HCT116 (cell line): ENCODE measurements at regions not wholly inside any gene's neighbourhood (a gene's known extent, or its start where the extent isn't known, plus 50 kb on each side); places are given as distances from the start of the nearest gene placed in this dataset.

Source experiments
- ATAC-seq: fragments of 200-7000 bp; cut with Tn5 transposase; 2 replicates; pipeline ENCODE4 v1.9.1; 2020; ENCODE audit warnings: mild to moderate bottlenecking, moderate library complexity
- BruUV-seq: library from RNA; stranded (reverse); fragments of 400-500 nt; replicated peaks from 2 replicates; lab custom pipeline; 2021; lab: Mats Ljungman, UMichigan
- CTCF ChIA-PET: fragments of 300-600 bp; sonication (Branson Sonifier 250); formaldehyde crosslinking; loops from one replicate; lab custom pipeline; 2021; ENCODE audit warnings: antibody characterized with exemption; lab: Charles Lee
- POLR2A ChIA-PET: fragments of 300-600, 350-600 bp; sonication (Branson Sonifier 250); formaldehyde crosslinking; loops from one replicate; lab custom pipeline; 2021; ENCODE audit warnings: antibody characterized with exemption; lab: Charles Lee
- RAD21 ChIA-PET, 2 experiments: fragments of 300-600 bp; sonication (Branson Sonifier 250); formaldehyde crosslinking; loops; one replicate each; lab custom pipeline; 2023; ENCODE audit warnings: low total read pairs in 2 of 2; ENCODE audit not compliant: uncharacterized antibody in 2 of 2, unreplicated experiment in 2 of 2, low non-redundant PET in 1 of 2; lab: Charles Lee
- DNase-seq: peaks from one replicate; pipeline ENCODE4 v3.0.0-alpha.2; 2010; ENCODE audit warnings: low read depth, low spot score
- H2AFZ ChIP-seq: fragments of 200-600 bp; shearing (Covaris generic), sonication (generic); 2 replicates; pipeline ENCODE4 v1.6.1; 2017; ENCODE audit warnings: low read depth, mixed run types, mixed read lengths, antibody characterized with exemption, low read length; ENCODE audit not compliant: poor library complexity, severe bottlenecking
- H3K27ac ChIP-seq: 2 replicates; pipeline ENCODE4 v1.5.1; 2012; ENCODE audit warnings: low read depth, low read length
- H3K27me3 ChIP-seq: fragments of 200-600 bp; sonication (generic); 2 replicates; pipeline ENCODE4 v1.6.1; 2016; ENCODE audit warnings: mixed run types, low read length, mixed read lengths; ENCODE audit not compliant: insufficient read depth
- H3K36me3 ChIP-seq, 2 experiments: fragments of 200-500 bp in 1 of 2; fragments of 200-600 bp in 1 of 2; sonication (Bioruptor generic) in 1 of 2; sonication (generic) in 1 of 2; 2 replicates each; pipeline versions ENCODE4 v1.5.1 to v1.6.1; 2014 to 2016; ENCODE audit warnings: low read length in 2 of 2, inconsistent platforms in 1 of 2, mixed read lengths in 1 of 2, mixed run types in 1 of 2; ENCODE audit not compliant: insufficient read depth in 2 of 2, control insufficient read depth in 1 of 2
- H3K4me1 ChIP-seq, 2 experiments: fragments of 200-600 bp in 1 of 2; sonication (generic) in 1 of 2; 2 replicates each; pipeline versions ENCODE4 v1.5.1 to v1.6.1; 2012 to 2017; ENCODE audit warnings: low read length in 2 of 2, inconsistent platforms in 1 of 2, mild to moderate bottlenecking in 1 of 2, mixed read lengths in 1 of 2, mixed run types in 1 of 2, moderate library complexity in 1 of 2; ENCODE audit not compliant: insufficient read depth in 2 of 2, control insufficient read depth in 1 of 2
- H3K4me2 ChIP-seq: fragments of 200-600 bp; sonication (generic); 2 replicates; pipeline ENCODE4 v1.6.1; 2017; ENCODE audit warnings: mixed run types, low read length, mixed read lengths
- H3K4me3 ChIP-seq, 2 experiments: fragments of 200-600 bp in 1 of 2; sonication (generic) in 1 of 2; replicated peaks in 1 of 2; 2 replicates each; pipeline ENCODE4 v1.5.1; 2011 to 2016; ENCODE audit warnings: low read length in 2 of 2, control low read depth in 1 of 2, low read depth in 1 of 2, mild to moderate bottlenecking in 1 of 2, mixed read lengths in 1 of 2, mixed run types in 1 of 2
- H3K79me2 ChIP-seq: fragments of 200-600 bp; sonication (generic); 2 replicates; pipeline ENCODE4 v1.6.1; 2017; ENCODE audit warnings: mild to moderate bottlenecking, mixed run types, low read length, moderate library complexity, mixed read lengths; ENCODE audit not compliant: insufficient read depth
- H3K9ac ChIP-seq: fragments of 200-600 bp; sonication (generic); 2 replicates; pipeline ENCODE4 v1.6.1; 2016; ENCODE audit warnings: low read length, mixed read lengths
- H3K9me2 ChIP-seq: fragments of 200-600 bp; sonication (generic), shearing (Covaris generic); 2 replicates; pipeline ENCODE4 v1.6.1; 2017; ENCODE audit warnings: mixed run types, mild to moderate bottlenecking, moderate library complexity; ENCODE audit not compliant: insufficient read depth
- H3K9me3 ChIP-seq, 2 experiments: fragments of 200-500 bp in 1 of 2; fragments of 200-600 bp in 1 of 2; sonication (Bioruptor generic) in 1 of 2; sonication (generic) in 1 of 2; 2 replicates each; pipeline ENCODE4 v1.6.1; 2014 to 2017; ENCODE audit warnings: low read length in 2 of 2, mixed read lengths in 2 of 2, inconsistent platforms in 1 of 2, low read depth in 1 of 2, mild to moderate bottlenecking in 1 of 2, mixed run types in 1 of 2, moderate library complexity in 1 of 2; ENCODE audit not compliant: control insufficient read depth in 1 of 2, insufficient read depth in 1 of 2
- H4K20me1 ChIP-seq: fragments of 200-600 bp; sonication (generic), shearing (Covaris generic); 2 replicates; pipeline ENCODE4 v1.6.1; 2017; ENCODE audit warnings: mixed run types, mild to moderate bottlenecking, moderate library complexity; ENCODE audit not compliant: insufficient read depth
- CEBPB ChIP-seq: IDR thresholded peaks from 2 replicates; pipeline ENCODE4 v1.6.1; 2012; ENCODE audit warnings: low read depth
- CTCF ChIP-seq, 3 experiments: fragments of 200-600 bp in 1 of 3; sonication (generic) in 1 of 3; IDR thresholded peaks in 2 of 3; conservative IDR thresholded peaks in 1 of 3; 2 replicates each; pipeline ENCODE4 v1.5.1; 2012 to 2017; ENCODE audit warnings: low read depth in 2 of 3, low read length in 2 of 3, antibody characterized with exemption in 1 of 3, borderline replicate concordance in 1 of 3, control low read depth in 1 of 3, mild to moderate bottlenecking in 1 of 3, mixed read lengths in 1 of 3, mixed run types in 1 of 3, moderate library complexity in 1 of 3; ENCODE audit not compliant: insufficient read depth in 1 of 3
- EGR1 ChIP-seq: IDR thresholded peaks from 2 replicates; pipeline ENCODE4 v1.6.1; 2012; ENCODE audit warnings: low read depth
- FOSL1 ChIP-seq: IDR thresholded peaks from 2 replicates; pipeline ENCODE4 v1.6.1; 2012; ENCODE audit warnings: low read depth
- JUND ChIP-seq: IDR thresholded peaks from 2 replicates; pipeline ENCODE4 v1.6.1; 2012
- POLR2A ChIP-seq: IDR thresholded peaks from 2 replicates; pipeline ENCODE4 v1.7.0; 2011; ENCODE audit warnings: borderline replicate concordance; ENCODE audit not compliant: insufficient read depth, insufficient read length; ENCODE audit errors: extremely low read depth
- SIN3A ChIP-seq: IDR thresholded peaks from 2 replicates; pipeline ENCODE4 v1.6.1; 2012; ENCODE audit warnings: low read depth
- ZFX ChIP-seq: fragments of 450-650 bp; IDR thresholded peaks from 2 replicates; pipeline ENCODE4 v1.6.1; 2017
- ZNF274 ChIP-seq: fragments of 200-500 bp; sonication (Bioruptor generic); IDR thresholded peaks from 2 replicates; pipeline ENCODE4 v1.6.1; 2014; ENCODE audit warnings: mild to moderate bottlenecking, low read depth, low read length, inconsistent platforms
- intact Hi-C: fragments of 100-400 bp; cut with micrococcal nuclease; formaldehyde crosslinking; loops from 2 replicates; pipeline ENCODE4 v1.10.0; 2022
- TF ChIP-seq, protein P1 (sequence below): IDR thresholded peaks from 2 replicates; pipeline ENCODE4 v1.6.1; 2012

DNA sequence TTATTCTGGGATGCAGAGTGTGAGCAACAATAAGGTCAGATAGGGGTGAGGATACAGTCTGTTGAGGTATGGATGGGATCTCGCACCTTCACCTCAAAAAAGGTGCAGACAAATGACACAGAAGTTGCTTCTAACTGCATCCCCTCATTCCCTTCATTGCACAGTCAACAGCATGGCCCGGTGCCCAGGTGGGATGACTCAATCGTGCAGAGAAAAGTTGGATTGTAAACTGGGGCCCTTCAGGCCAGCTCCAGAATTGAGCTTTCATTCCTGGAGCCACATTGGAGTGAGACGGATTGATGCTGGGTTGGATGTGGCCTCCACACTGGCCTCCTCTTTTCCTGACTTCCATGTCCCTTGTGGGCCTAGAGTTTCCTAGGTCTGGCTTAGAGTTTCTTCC is 977.4 kb downstream of the KCNJ18 start:
- CTCF ChIA-PET: no interaction called here
- DNase-seq (no peak), ATAC-seq (no peak)
- H3K4me2 ChIP-seq: no peak overlapping the region
- POLR2A ChIA-PET: no interaction called here
- RAD21 ChIA-PET: no interaction called here
- H3K9ac ChIP-seq: no peak overlapping the region
- H3K79me2 ChIP-seq: no peaks in the 10 kb centered on the region
- TF ChIP-seq POLR2A: no peak
- TF ChIP-seq CTCF (IDR thresholded peaks at IDR 0.05 in 2 of 3, conservative IDR thresholded peaks at IDR 0.05 in 1 of 3; ENCODE audit: borderline replicate concordance in 1 of 3, insufficient read depth in 1 of 3, low read depth in 2 of 3, low read length in 2 of 3): no peak
- no peak for TF ChIP-seq SIN3A
- TF ChIP-seq FOSL1: no peak
- TF ChIP-seq JUND: no peak
- no peak overlapping the region for H3K4me3 ChIP-seq
- no peaks in the 10 kb centered on the region for H3K36me3 ChIP-seq
- H3K9me3 ChIP-seq: peaks cover 0 to 11% of the 10 kb centered on the region in 2 experiments; a peak in 2 of 4 replicates
- no peak overlapping the region for H3K27ac ChIP-seq
- intact Hi-C loops: no loop called here
- no peaks in the 10 kb centered on the region for H3K4me1 ChIP-seq
- H4K20me1 ChIP-seq: no peaks in the 10 kb centered on the region
- no TSS peak for BruUV-seq
- H3K9me2 ChIP-seq: no peaks in the 10 kb centered on the region
- no peak overlapping the region for H2AFZ ChIP-seq
- no peaks in the 10 kb centered on the region for H3K27me3 ChIP-seq

DNA sequence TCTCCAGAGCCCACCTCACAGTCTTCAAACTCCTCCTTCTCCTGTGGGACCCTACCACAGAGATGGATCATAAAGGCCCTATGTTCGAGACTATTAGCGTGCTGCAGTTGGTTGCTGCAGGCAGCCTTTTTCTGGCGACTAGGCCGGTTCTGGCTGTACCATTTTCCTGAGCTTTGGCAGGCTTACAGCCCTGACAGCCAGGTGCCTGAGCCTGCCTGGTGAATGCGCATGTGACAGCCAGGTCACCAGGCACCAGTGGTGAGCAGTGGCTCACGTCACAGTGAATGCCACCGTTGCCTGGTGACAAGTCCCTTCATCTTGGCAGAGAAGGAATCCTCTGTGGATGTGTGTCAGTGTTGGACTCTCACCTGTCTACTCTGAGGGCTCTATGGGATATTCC is 978.8 kb downstream of the KCNJ18 start:
- no peaks in the 10 kb centered on the region for H3K27me3 ChIP-seq
- H2AFZ ChIP-seq: no peak overlapping the region
- no TSS peak for BruUV-seq
- no peaks in the 10 kb centered on the region for H3K9me2 ChIP-seq
- no peaks in the 10 kb centered on the region for H3K4me1 ChIP-seq
- H4K20me1 ChIP-seq: no peaks in the 10 kb centered on the region
- ChIA-PET RAD21 (no interaction called here), POLR2A (no interaction called here), CTCF (no interaction called here)
- no peak overlapping the region for H3K4me2 ChIP-seq
- no peak overlapping the region for H3K4me3 ChIP-seq
- intact Hi-C loops: no loop called here
- peaks cover 0 to 22% of the 10 kb centered on the region in 2 experiments; a peak in 2 of 4 replicates for H3K9me3 ChIP-seq
- H3K27ac ChIP-seq: no peak overlapping the region
- TF ChIP-seq CEBPB: no peak
- no peak for TF ChIP-seq EGR1
- TF ChIP-seq, protein P1, sequence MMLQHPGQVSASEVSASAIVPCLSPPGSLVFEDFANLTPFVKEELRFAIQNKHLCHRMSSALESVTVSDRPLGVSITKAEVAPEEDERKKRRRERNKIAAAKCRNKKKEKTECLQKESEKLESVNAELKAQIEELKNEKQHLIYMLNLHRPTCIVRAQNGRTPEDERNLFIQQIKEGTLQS: no peak
- no peak for TF ChIP-seq POLR2A
- TF ChIP-seq ZNF274: no peak
- TF ChIP-seq ZFX: no peak
- TF ChIP-seq, all 23 proteins: peak for 0
- ATAC-seq (no peak), DNase-seq (no peak)
- no peaks in the 10 kb centered on the region for H3K79me2 ChIP-seq
- H3K9ac ChIP-seq: no peak overlapping the region
- H3K36me3 ChIP-seq: no peaks in the 10 kb centered on the region
